ENCODE measurements at regions not wholly inside any gene's neighbourhood (a gene's known extent, or its start where the extent isn't known, plus 50 kb on each side); places are given as distances from the start of the nearest gene placed in this dataset.
"Not testable (repeated sequence)": the region's sequence is repeated elsewhere in the genome, so short reads cannot be mapped to it uniquely, and the experiment has no call there.

- not testable (repeated sequence) for DNase-seq (ENCODE audit: low spot score); FAIRE-seq
Measured at GRCh38 chr21:13935396-13936032, 275.2 kb downstream of the LIPI start.

DNA sequence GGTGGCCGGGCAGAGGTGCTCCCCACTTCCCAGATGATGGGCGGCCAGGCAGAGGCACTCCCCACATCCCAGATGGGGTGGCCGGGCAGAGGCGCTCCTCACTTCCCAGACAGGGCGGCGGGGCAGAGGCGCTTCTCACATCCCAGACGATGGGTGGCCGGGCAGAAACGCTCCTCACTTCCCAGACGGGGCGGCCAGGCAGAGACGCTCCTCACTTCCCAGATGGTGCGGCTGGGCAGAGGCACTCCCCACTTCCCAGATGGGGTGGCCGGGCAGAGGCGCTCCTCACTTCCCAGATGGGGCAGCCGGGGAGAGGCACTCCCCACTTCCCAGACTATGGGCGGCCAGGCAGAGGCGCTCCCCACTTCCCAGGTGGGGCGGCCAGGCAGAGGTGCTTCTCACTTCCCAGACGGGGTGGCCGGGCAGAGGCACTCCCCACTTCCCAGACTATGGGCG is 275.8 kb downstream of the LIPI start:
- not testable (repeated sequence) for FAIRE-seq; DNase-seq (ENCODE audit: low spot score)

GRCh38 chr21:13923175-13923574 is 287.6 kb downstream of the LIPI start:
- not testable (repeated sequence) for FAIRE-seq; DNase-seq (ENCODE audit: low spot score)

GRCh38 chr21:13921455-13921854 is 289.3 kb downstream of the LIPI start:
- FAIRE-seq = not testable (repeated sequence)

GRCh38 chr21:13907385-13907784 is 297.8 kb downstream of the POTED start:
- DNase-seq (ENCODE audit: low spot score); FAIRE-seq: not testable (repeated sequence)

More at GRCh38 chr21:13921455-13921854, 289.3 kb downstream of the LIPI start:
- DNase-seq (ENCODE audit: low spot score) = not testable (repeated sequence)

GRCh38 chr21:13896596-13897247 is 287.1 kb downstream of the POTED start:
- not testable (repeated sequence) for FAIRE-seq; DNase-seq (ENCODE audit: low spot score)

- not testable (repeated sequence) for DNase-seq (ENCODE audit: low spot score); FAIRE-seq
Measured at GRCh38 chr21:13893617-13894016, 284.0 kb downstream of the POTED start.

DNA sequence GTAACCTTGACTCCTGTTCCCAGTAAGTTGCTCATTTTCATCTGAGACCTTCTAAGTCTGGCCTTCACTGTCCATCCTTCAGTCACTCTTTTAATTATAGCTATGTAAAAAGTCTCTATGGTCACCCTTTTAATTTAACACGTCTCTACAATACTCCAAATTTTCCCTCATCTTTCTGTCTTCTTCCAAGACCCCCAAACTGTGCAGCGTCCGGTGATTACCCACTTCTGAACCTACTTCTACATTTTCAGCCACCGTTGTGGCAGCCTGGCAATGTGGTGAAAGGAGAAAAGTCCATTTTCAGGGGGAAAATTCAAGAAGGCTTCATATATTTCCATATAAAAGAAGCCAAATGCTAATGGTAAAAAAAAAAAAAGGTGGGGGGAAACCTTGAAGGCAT is 283.4 kb downstream of the POTED start:
- DNase-seq (ENCODE audit: low spot score); FAIRE-seq: not testable (repeated sequence)

DNA sequence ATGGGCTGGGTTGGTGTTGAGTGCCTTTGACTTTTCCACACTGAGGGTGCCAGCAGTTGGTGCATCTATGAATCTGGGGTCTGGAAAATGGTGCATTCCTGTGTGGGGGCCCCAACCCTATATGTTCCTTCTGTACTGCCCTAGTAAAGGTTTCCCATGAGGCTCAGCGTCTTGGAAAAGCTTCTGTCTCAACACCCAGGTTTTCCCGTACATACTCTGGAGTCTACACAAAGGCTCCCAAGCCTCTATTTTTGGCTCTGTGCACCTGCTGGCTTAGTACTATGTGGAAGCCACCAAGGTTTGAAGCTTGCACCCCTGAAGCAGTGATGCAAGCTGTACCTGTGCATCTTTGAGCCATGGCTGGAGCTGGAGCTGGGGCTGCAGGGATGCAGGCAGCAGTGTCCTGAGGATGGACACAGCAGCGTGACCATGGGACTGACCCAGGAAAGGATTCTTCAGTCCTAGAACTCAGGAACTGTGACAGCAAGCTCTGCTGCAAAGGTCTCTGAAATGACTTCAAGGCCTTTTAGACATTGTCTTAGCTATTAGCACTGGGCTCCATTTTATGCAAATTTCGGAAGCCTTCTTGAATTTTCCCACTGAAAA is 282.7 kb downstream of the POTED start:
- DNase-seq (ENCODE audit: low spot score); FAIRE-seq: not testable (repeated sequence)

- FAIRE-seq; DNase-seq (ENCODE audit: low spot score): not testable (repeated sequence)
Measured at GRCh38 chr21:13889176-13889575, 279.6 kb downstream of the POTED start.

- DNase-seq (ENCODE audit: low spot score); FAIRE-seq: not testable (repeated sequence)
Measured at GRCh38 chr21:13883641-13884395, 274.2 kb downstream of the POTED start.

DNA sequence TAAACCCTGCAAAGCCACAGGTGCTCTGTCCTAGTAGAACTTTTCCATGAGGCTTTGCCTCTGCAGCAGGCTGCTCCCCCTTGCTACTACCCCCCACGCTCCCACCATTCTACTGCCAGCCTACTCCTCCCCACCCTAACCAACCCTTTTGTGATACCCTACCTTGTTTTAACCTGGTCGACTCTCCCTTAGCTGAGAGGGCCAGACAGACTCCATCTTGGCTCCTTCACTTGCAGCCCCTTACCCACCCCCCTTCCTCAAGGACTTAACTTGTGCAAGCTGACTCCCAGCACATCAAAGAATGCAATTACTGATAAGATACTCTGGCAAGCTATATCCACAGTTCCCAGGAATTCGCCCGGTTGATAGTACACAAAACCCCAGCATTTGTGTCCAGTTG is 267.9 kb downstream of the POTED start:
- DNase-seq (ENCODE audit: low spot score); FAIRE-seq: not testable (repeated sequence)

DNA sequence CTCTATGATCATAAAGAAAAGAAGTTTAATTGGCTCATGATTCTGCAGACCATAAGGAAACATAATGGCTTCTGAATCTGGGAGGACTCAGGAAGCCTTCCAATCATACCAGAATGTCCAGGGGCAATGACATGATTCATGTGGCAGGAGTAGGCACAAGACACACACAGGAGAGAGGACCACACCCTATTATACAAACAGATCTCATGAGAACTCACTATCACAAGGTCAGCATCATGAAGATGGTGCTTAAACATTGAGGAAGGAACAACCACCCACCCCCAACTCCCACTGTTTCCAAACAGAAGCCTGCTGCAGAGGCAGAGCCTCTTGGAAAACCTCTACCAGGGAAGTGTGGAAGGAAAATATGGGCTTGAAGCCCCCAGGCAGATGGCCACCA is 267.4 kb downstream of the POTED start:
- not testable (repeated sequence) for DNase-seq (ENCODE audit: low spot score); FAIRE-seq

DNA sequence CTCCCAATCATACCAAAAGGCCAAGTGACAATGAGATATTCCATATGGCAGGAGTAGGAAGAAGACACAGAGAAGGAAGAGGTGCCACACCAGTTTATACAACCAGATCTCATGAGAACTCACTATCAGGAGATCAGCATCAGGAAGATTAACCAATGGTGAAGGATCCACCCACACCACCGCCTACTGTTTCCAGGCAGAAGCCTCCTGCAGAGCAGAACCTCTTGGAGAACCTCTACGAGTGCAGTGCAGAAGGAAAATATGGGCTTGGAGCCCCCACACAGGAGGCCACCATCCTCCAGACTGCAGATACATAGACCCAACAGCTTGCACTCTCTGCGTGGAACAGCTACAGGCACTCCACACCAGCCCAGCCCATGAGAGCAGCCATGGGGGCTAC is 264.4 kb downstream of the POTED start:
- not testable (repeated sequence) for DNase-seq (ENCODE audit: low spot score); FAIRE-seq

DNA sequence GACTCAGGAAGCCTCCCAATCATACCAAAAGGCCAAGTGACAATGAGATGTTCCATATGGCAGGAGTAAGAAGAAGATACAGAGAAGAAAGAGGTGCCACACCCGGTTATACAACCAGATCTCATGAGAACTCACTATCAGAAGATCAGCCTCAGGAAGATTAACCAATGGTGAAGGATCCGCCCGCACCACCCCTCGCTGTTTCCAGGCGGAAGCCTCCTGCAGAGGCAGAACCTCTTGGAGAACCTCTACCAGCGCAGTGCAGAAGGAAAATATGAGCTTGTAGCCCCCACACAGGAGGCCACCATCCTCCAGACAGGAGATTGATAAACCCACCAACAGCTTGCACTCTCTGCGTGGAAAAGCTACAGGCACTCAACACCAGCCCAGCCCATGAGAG is 245.1 kb downstream of the POTED start:
- no peak for FAIRE-seq
- DNase-seq (ENCODE audit: low spot score) = no peak

- not testable (repeated sequence) for FAIRE-seq; DNase-seq (ENCODE audit: low spot score)
Measured at GRCh38 chr21:13850808-13851207, 241.2 kb downstream of the POTED start.

GRCh38 chr21:13849489-13849888 is 239.9 kb downstream of the POTED start:
- not testable (repeated sequence) for DNase-seq (ENCODE audit: low spot score); FAIRE-seq

- not testable (repeated sequence) for DNase-seq (ENCODE audit: low spot score); FAIRE-seq
Measured at GRCh38 chr21:13846718-13847117, 237.1 kb downstream of the POTED start.

- FAIRE-seq; DNase-seq (ENCODE audit: low spot score): not testable (repeated sequence)
Measured at GRCh38 chr21:13844574-13844973, 235.0 kb downstream of the POTED start.

- not testable (repeated sequence) for FAIRE-seq; DNase-seq (ENCODE audit: low spot score)
Measured at GRCh38 chr21:13843081-13843480, 233.5 kb downstream of the POTED start.

DNA sequence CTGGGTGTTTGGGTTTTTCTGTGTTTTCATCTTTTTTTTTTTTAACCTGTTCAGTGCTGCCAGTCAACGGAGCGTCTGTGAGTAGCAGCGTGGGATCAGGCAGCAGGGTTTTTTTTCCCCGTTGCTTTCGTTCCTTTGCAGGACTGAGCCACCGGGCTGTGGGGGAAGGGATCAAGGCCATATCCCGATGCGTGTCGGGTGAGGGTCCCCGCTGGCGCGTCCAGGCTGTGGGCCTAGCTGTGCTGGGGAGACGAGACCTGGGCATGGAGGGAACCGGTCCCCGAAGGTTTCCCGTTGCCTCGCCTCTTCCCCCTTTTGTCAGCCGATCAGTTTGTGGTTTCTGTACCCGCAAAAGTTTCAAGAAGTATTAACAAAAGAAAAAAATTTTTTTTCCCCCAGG is 218.1 kb downstream of the POTED start:
- DNase-seq (ENCODE audit: low spot score); FAIRE-seq: not testable (repeated sequence)

Measured in urothelium cell line (cell line).